GM18867 (cell line): ENCODE measurements at regions not wholly inside any gene's neighbourhood (a gene's known extent, or its start where the extent isn't known, plus 50 kb on each side); places are given as distances from the start of the nearest gene placed in this dataset.
"Not testable (repeated sequence)": the region's sequence is repeated elsewhere in the genome, so short reads cannot be mapped to it uniquely, and the experiment has no call there.

Source experiments
- ATAC-seq: cut with Tn5 transposase; IDR thresholded peaks from one replicate; pipeline ENCODE4 v1.9.1; 2021; ENCODE audit warnings: mild to moderate bottlenecking, moderate library complexity; ENCODE audit not compliant: unreplicated experiment

DNA sequence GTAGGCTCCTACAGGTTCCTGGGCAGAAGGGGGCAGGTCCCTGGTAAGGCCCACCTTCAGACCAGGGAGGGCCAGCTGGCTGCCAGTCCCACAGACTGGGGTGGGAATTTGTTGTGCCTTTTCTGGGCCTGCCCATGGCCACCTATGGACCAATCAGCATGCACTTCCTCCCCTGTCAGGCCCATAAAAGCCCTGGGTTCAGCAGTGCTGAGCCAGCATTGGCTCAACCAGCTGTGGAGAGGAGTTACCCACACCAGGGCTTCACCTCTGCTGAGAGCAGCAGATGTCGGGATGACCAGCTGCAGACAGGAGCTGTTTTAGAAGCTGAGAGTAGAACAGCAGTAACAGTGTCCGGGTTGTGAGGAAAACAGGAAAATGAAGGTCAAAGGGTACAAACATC lies 373.4 kb upstream of the ACO1 start:
- ATAC-seq = no peak

DNA sequence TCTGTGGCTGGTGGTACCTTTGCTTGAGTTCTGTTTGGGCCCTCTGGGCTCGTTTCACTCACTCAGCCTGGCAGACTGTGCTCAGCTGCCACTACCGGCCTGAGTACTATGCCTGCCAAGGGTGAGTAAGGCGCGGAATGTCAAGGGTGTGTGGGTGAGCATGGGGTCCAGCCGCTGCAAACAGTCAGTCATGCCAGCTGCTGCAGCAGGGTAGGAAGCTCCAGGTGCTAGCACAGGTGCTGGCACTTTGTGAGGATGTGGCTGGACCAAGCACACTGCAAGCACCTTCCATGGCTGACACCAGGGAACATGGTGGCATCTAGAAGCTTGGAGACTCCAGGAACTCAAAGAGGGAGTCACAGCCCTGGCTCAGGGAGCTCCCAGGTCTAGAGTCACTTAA lies 368.6 kb upstream of the ACO1 start:
- ATAC-seq = no peak

DNA sequence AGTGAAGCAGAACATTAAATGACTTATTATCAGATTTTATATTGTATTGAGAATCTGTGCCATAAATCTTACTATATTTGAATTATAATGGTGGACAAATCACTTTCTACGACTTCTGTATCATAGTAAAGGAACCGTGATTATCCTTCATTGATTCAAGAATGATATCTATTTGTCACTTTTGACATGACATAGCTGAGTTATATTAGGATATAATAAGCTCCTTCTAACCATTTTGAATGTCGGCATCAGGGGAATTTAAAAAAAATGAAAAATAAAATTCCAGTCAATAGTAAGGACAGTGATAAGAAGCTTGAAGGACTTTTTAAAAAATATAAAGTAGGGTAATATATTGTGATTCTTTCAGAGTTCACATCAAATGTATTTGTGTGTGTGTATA lies 338.9 kb upstream of the ACO1 start:
- no peak for ATAC-seq

DNA sequence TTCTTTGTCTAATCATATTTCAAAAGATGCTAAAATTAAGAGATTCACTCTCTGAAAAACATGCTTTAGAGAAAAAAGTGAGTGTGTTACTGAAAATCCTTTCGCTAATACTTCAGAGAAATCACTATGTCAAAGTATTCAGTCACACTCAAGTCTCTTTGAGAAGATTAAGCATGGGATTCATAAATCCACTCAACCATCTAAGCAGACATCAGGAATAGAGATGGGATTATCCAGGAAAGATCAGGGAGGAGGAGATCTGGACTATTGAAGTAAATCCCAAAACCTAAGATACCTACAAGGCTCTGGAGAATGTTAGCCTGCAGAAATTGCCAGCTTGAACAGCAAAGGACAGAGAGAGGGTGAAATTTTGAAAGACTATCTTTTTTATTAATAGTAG lies 317.2 kb upstream of the ACO1 start:
- no peak for ATAC-seq

DNA sequence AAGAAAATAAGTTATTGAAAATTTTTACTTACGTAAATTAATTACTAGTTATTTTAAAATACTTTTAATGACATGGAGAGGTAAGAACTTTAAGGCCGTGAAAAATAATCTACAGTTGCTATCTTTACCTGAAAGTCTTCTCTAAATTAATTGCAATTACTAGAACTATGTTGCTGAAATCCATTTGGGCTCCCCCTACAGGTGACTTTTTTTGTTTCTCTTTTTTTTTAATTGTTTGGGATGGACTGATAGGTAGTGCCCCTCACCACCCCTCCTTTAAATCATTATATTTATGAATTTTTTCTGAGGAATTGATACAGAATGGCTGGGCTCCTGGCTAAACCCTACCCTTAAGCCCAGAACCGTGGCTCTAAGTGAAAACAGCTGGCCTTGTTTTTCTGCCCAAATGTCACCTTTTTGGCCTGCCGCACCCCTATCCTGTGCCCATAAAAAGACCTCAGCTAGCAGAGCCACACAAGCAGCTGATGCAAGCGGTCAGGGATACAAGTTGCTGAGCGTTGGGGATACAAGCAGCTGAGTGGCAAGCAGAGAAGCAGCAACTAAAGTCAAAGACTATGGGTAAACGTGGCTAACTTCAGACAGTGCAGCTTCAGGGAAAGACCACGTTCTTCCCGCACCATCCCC lies 315.2 kb upstream of the ACO1 start:
- peak; percentile 53 for ATAC-seq

DNA sequence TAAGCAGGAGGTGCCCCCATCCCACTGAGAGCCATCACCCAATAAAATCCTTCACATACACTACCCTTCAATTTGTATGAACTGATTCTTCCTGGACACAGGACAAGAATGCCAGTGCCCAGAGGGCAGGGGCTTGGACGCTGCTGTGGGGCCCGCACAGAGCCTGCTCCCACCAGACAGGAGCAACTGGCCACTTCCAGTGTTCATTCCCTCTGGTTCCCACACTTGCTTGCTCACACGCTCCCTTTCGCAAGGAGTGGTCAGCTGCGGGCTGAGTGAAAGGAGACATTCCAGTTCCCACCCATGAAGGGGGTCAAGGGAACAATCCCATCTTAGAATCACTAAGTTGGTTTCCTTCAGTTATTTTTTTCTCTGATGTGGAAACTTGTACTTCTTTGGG lies 314.5 kb upstream of the ACO1 start:
- ATAC-seq = no peak

DNA sequence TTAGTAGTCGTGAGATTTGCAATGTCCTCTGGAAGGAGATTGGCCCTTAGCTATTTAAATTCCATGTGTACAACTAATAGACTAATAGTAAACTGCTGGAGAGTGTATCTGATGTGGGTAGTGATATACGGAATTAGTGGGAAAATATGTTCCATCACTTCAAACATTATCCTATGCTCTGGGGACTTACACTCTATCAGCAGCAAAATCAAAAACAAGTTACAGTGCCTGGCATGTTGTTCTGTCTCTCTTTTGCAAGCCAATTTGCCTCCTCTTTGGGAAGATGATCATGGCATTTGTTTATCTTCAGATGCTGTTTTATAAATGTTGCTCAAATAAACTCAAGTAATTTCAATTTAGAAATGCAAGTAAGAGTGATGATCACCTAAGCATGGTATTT lies 311.9 kb upstream of the ACO1 start:
- no peak for ATAC-seq

DNA sequence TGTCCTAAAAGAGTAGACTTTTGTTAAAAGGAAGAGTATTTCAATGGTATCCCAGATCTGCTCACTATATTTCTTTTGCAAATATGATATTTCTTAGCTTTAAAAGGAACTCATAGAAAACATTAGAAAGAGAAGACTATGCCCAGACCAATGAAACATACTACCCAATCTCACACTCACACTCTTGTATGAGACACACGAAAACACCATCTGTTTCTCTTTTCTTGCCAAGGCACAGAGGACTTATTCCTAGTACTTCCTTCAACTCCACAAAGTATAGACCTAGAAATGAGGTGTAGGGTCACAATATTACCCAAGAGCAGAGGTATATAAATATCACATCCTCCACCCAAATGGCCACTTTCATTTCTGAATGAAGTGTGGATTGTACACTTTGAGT lies 292.4 kb upstream of the ACO1 start:
- no peak for ATAC-seq

DNA sequence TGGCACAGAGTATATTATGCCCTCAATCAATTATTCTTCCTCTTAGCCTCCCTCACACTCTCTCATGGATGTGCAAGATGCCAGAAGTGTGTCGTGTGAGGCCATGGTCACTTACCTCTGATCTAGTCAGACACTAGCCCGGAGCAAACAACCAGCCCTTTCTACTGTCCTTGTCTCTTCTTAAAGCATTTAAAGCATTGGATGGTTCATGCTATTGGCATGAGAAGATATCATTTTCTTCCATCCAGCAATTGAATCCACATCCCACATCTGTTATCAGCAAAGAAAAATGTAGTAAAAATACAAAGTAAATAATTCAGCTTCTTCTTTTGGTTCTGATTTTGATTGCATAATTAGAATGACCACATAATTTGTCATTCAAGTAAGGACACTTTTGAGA lies 267.2 kb upstream of the ACO1 start:
- ATAC-seq = no peak

DNA sequence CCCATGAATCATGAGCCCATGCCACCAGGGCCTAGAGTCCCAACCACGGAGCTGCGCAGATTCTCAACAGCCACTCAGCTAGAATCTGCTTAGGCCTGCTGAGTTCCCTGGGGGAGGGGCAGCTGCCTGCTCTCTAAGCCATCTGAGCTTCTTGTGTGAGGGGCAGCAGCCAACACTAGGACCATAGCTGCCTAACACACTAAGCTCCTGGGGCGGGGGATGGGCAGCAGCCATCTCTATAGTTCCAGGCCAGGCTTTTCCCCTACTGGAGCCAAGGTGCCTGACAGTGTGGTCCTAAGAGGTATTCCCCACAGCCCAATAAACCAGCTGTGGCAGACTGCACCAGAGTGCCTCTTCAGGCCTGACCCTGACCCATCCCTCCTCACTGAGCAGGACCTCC lies 255.9 kb upstream of the ACO1 start:
- ATAC-seq = no peak

DNA sequence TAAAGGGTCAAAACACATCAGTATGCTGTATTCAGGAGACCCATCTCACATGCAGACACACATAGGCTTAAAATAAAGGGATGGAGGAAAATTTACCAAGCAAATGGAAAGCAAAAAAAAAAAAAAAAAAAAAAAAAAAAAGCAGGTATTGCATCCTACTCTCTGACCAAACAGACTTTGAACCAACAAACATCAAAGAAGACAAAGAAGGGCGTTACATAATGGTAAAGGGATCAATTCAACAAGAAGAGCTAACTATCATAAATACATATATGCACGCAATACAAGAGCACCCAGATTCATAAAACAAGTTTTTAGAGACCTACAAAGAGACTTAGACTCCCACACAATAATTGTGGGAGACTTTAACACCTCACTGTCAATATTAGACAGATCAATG lies 253.7 kb upstream of the ACO1 start:
- not testable (repeated sequence) for ATAC-seq

DNA sequence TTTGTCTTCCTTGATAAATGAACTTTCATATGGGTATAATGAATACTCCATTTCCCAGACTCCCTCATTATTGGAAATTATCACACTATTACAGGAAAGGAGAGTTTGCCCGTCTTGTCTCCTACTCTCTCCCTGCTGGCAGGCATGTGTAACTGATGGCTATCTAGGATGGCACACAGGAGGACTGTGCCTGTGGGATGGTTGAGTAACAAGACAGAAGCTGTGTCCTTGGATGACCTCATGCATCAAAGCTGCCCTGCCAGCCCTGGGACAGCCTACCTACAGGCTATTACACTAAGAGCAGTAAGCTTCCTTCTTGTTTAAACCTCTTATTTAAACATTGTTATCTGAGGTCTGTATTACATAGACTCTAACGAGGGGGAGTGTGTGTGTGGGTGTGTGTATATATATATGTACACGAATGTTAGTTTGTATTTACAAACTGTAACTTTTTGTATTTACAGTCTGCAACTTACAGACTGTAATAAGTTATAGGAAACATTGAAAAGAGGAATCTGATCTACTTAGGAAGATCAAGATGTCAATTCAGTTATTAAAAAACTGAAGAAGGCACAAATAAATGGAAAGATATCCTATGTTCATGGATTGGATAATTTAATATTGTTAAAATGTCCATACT lies 247.6 kb upstream of the ACO1 start:
- no peak for ATAC-seq

DNA sequence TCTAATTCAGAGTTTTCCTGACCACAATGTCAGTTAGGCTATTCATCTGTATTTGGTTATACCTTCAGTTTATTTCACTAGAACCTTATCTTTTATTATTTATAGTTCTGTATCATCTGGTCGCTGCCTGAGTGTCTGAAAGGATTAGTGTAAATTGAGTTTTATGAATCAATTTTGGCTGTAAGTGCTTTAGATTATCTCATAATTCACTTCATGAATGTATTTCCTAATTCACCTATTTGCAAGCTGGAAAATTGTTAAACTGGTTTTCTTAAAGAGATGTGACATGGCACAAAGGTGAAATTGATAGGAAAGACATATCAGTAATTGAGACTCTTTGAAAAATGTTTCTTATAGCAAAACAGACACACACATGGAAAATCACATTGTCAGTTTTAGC lies 242.4 kb upstream of the ACO1 start:
- ATAC-seq = no peak

DNA sequence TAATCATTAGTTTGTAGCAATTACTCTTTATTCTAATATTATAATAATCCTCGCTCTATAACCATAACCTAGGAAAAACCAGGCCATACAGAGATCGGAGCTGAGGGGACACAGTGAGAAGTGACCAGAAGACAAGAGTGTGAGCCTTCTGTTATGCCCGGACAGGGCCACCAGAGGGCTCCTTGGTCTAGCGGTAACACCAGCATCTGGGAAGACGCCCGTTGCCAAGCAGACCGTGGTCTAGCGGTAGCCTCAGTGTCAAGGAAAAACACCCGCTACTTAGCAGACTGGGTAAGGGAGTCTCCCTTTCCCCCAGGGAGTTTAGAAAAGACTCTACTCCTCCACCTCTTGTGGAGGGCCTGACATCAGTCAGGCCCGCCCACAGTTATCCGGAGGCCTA lies 235.9 kb upstream of the ACO1 start:
- not testable (repeated sequence) for ATAC-seq

DNA sequence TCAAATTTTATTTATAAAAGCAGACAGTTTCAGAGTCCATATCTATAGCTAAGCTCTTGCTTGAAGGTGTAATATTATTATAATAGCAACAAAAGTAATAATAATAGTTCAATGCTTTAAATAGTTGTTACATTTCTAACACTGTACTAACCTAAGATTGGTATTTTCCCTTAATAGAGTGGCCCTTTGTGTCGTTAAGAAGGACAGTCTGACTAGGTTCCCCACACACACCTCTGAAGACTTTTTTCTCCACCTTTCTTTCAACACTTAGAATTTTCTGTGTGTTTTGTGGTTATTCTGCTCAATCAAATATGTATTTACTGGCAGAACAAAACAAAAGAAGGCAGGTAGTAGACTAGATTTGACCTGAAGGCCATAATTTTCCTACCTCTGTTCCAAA lies 223.2 kb upstream of the ACO1 start:
- peak; percentile 38 for ATAC-seq

DNA sequence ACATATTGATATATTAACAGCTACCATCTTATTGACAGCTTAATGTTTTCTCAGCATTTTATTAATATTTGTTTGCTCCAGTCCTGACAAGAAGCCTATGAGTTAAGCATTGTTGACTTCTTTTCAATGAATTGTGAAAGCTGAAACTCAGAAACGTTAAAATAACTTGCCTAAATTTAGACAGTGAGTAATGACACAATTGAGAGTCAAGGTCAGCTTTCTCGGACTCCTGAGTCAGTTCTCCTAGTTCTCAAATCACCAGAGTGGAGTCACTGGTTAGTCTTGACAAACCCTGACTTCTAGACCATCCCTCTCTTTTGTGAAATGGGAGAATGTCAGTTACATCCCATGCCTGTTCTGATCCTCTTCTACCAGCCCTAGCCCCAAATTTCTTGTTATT lies 222.7 kb upstream of the ACO1 start:
- ATAC-seq = peak; percentile 96

DNA sequence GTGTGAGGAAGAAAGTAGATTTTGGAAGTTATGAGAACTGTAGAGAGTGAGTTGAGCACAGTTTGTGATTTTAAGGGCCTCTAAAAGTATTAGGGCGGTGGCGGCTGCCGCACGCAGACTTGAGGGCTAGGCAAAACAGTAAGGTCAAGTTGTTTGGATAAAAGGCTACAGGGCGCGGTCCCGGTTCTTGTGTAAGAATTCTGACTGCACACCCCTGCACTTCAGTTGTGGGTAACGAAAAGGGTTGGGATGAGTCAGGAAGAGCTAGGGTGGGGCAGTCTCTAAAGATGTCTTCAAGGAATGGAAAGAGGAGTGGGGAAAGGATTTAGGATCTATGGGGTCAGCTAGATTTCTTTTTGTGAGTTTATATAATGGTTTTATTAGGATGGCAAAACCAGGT lies 218.1 kb upstream of the ACO1 start:
- ATAC-seq = not testable (repeated sequence)

DNA sequence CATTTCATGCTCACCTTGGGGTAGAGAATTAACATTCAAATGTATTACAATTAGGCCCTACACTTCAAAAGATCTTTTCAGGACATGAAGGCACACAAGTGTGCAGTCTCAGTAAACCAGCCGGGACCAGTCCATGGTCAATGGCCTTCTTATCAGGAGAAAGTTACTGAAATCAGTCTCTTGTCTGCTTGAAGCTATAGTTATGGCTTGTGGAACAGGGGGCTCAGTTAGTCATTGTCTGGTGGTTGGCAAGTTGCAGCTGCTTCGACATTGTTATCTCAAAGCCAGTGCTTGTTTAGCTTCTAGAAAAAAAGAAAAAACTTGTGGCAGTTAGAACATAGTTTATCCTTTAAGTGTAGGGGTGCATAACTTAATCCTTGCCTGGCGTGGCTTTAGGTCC lies 213.1 kb upstream of the ACO1 start:
- no peak for ATAC-seq

DNA sequence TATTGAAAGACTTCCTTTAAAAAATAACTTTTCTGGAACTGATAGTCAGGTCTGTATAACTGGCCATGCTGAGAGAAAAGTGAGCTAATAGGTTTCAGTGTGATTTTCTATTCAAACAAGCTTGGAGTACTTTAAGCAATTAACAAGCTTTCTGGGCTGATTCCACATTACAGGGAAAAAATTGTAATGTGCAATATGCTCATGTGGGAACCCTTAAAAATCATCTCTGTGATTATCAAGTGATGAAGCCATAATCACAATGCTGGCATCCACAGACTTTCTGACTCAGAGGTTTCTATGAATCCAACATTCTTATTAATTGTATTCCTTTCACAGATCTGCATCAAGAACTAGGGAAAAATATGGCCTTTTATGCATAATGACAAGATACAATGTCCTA lies 212.2 kb upstream of the ACO1 start:
- ATAC-seq = no peak

DNA sequence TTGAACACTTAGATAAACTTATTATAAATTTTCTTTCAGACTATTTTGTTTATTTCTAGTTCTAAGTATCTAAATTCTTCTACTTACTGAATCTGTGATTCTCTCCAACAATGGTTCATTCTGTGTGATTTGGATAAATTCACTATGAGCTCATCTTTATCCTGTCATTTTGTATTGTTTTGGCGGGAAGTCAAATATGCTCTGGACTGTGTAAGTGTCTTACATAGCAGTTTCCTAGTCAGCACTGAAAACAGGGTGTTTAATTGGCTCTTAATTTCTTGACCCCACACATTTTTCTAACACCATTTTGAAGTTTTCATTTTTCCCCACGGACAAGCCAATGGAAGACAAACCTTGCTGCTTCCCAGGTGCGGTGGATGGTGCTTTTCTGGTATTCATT lies 207.0 kb upstream of the ACO1 start:
- ATAC-seq = no peak

DNA sequence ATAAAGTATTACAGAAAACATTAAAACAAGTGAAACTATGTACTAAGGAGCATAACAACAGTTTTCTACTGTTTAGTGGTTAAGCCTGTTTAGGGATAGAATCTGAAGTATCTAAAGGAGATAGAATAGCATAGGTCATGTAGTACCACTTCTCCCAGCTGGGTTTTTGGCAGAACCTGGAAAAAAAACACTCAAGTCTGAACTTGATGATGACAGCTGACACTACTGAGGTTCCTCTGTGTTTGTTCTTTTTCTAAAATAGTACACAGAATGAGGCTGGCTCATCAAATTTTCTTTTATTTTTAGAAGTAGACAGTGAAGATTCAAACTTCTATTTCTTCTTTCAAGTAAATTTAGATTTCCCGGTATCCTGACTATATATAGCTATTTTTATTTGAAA lies 203.8 kb upstream of the ACO1 start:
- ATAC-seq = no peak

DNA sequence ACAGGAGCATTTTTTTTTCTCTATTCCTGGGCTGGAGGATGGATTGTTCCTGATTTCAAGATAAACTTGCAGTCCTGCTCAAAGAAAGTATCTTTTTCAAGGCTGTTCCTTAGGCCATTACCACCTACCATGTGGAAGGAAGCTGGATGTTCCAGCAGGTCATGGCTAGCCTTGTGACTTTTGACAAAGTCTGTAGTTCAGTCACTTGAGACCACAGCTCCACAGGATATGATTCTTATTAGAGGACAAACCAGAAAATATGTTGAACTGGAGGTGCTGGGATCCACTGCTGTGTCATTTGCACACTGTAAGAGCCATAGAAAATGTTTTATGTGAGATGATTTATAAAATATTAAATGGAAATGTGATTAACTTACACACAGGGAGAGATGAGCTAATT lies 184.2 kb upstream of the ACO1 start:
- ATAC-seq = no peak

DNA sequence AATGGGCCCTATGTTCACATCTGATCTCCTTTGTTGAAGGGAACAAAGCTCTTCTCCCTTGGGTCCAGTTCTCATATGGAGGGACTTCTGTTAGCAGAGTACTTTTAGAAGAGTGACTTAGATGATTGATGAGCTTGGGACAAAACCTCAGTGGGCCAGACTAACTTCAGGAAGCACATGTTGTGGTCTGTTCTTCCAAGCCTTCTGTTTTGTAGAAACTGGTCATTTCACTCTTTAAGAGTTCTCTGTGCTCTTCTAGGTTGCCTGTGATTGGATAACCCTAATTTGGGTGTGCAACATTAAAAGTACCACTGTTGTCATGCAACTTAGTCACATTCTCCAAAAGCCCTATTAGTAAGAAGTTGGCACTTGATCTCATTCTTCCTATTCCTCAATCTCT lies 183.5 kb upstream of the ACO1 start:
- no peak for ATAC-seq
